ENCODE measurements at regions not wholly inside any gene's neighbourhood (a gene's known extent, or its start where the extent isn't known, plus 50 kb on each side); places are given as distances from the start of the nearest gene placed in this dataset.

- H3K4me2 ChIP-seq, result no peak overlapping the region
- DNase-seq (ENCODE audit: low spot score) (no peak), ATAC-seq (no peak)
- H3F3A ChIP-seq (replicated peaks; ENCODE audit: low read depth), result no peaks in the 10 kb centered on the region
- Mint-ChIP-seq H3K4me1 (no peaks in the 10 kb centered on the region), H3K27ac (no peak overlapping the region), H3K27me3 (ENCODE audit: insufficient read depth, low read depth, poor library complexity) (peaks cover 12% of the 10 kb centered on the region), H3K4me3 (no peak overlapping the region), H3K36me3 (ENCODE audit: low read depth) (peaks cover 39% of the 10 kb centered on the region), H3K9me3 (peaks cover 27% of the 10 kb centered on the region)
- TF ChIP-seq ETS1 (IDR thresholded peaks at IDR 0.05) (no peak), REST (IDR thresholded peaks at IDR 0.05; ENCODE audit: unreplicated experiment) (no peak), CTCF (conservative IDR thresholded peaks at IDR 0.05; ENCODE audit: low read depth in 2 of 2) (no peak), CREB1 (CRISPR knock-in tag; IDR thresholded peaks at IDR 0.05; ENCODE audit: low read depth) (no peak), ZNF114 (CRISPR knock-in tag; IDR thresholded peaks at IDR 0.05) (no peak), ZNF331 (CRISPR knock-in tag; IDR thresholded peaks at IDR 0.05; ENCODE audit: low read depth) (no peak), NANOG (IDR thresholded peaks at IDR 0.05; ENCODE audit: borderline replicate concordance) (no peak), JUNB (IDR thresholded peaks at IDR 0.05; ENCODE audit: unreplicated experiment) (no peak), POLR2AphosphoS5 (IDR thresholded peaks at IDR 0.05; ENCODE audit: low read depth) (no peak), EZH2 (IDR thresholded peaks at IDR 0.05; ENCODE audit: low read depth, unreplicated experiment) (no peak), STAT1 (IDR thresholded peaks at IDR 0.05; ENCODE audit: unreplicated experiment) (no peak), ZNF462 (CRISPR knock-in tag; IDR thresholded peaks at IDR 0.05) (no peak)
- no peak overlapping the region for H3K27ac ChIP-seq (ENCODE audit: low read depth)
- H3K9me2 ChIP-seq (ENCODE audit: insufficient read depth), result no peaks in the 10 kb centered on the region
- H3K4me1 ChIP-seq (ENCODE audit: insufficient read depth), result no peaks in the 10 kb centered on the region
- peaks cover 6% of the 10 kb centered on the region; the same call in 1 of the 2 replicates for H3K36me3 ChIP-seq (ENCODE audit: insufficient read depth)
- no peaks in the 10 kb centered on the region for H3K27me3 ChIP-seq (ENCODE audit: insufficient read depth)
- no peaks in the 10 kb centered on the region for H3K79me2 ChIP-seq (replicated peaks; ENCODE audit: insufficient read depth)
- no peak overlapping the region for H2AFZ ChIP-seq
- H4K20me1 ChIP-seq (replicated peaks; ENCODE audit: insufficient read depth), result no peaks in the 10 kb centered on the region
- no peak overlapping the region for H3K4me3 ChIP-seq
These were observed 951.1 kb upstream of the ZNF722 start for GRCh38 chr7:63047546-63047945.
